A549 (cell line): ENCODE measurements at regions not wholly inside any gene's neighbourhood (a gene's known extent, or its start where the extent isn't known, plus 50 kb on each side); places are given as distances from the start of the nearest gene placed in this dataset.

Experiments used
- ATAC-seq, 2 experiments: fragments of 200-7000 bp in 1 of 2; fragments of >200 bp in 1 of 2; cut with Nextera tagmentation in 1 of 2; cut with Tn5 transposase in 1 of 2; 3 replicates each; pipeline versions ENCODE4 v1.8.0 to v1.9.1; 2018 to 2020; ENCODE audit warnings: mild to moderate bottlenecking in 1 of 2, moderate library complexity in 1 of 2
- CTCF ChIA-PET: fragments of 300-600 bp; sonication (Branson Sonifier 250); formaldehyde crosslinking; extraction: SDS; loops from one replicate; lab custom pipeline; 2021; ENCODE audit warnings: antibody characterized with exemption, inconsistent platforms; lab: Yijun Ruan, JAX
- POLR2A ChIA-PET: fragments of 350-600 bp; formaldehyde crosslinking; extraction: SDS; loops from one replicate; lab custom pipeline; 2021; ENCODE audit warnings: antibody characterized with exemption, inconsistent platforms; lab: Yijun Ruan, JAX
- DNase-seq, 2 experiments: peaks; one replicate each; pipeline versions ENCODE4 v3.0.0 to v3.0.0-alpha.2; 2011 to 2016; ENCODE audit warnings: low read depth in 1 of 2, low spot score in 1 of 2
- FAIRE-seq: peaks from 2 replicates; lab custom pipeline; 2011; peaks lifted over from hg19 to GRCh38; lab: Jason Lieb, UNC
- H3K27ac ChIP-seq, 2 experiments: fragments of >200 bp; sonication (Bioruptor Twin); formaldehyde crosslinking; 3 replicates each; pipeline ENCODE4 v1.5.1; 2016 to 2017
- H3K4me1 ChIP-seq: fragments of >200 bp; sonication (Bioruptor Twin); formaldehyde crosslinking; 3 replicates; pipeline ENCODE4 v1.6.1; 2016
- H3K4me2 ChIP-seq: fragments of >200 bp; sonication (Bioruptor Twin); formaldehyde crosslinking; 3 replicates; pipeline ENCODE4 v1.6.1; 2016
- H3K4me3 ChIP-seq: fragments of >200 bp; sonication (Bioruptor Twin); formaldehyde crosslinking; 3 replicates; pipeline ENCODE4 v1.5.1; 2016
- H3K9me3 ChIP-seq: fragments of >200 bp; sonication (Bioruptor Twin); formaldehyde crosslinking; 3 replicates; pipeline ENCODE4 v1.6.1; 2016
- CEBPB ChIP-seq, 2 experiments: fragments of >200 bp in 1 of 2; sonication (Bioruptor Twin) in 1 of 2; formaldehyde crosslinking in 1 of 2; IDR thresholded peaks; 2 replicates each; pipeline ENCODE4 v1.6.1; 2012 to 2016
- EHF ChIP-seq: fragments of 250-450 bp; sonication (Bioruptor Pico); IDR thresholded peaks from 2 replicates; pipeline ENCODE4 v1.5.0; 2020; ENCODE audit warnings: mild to moderate bottlenecking
- HOXA7 ChIP-seq: fragments of 250-450 bp; sonication (Bioruptor Pico); IDR thresholded peaks from 2 replicates; pipeline ENCODE4 v1.5.0; 2020; ENCODE audit warnings: mild to moderate bottlenecking, moderate library complexity
- HOXB5 ChIP-seq: fragments of 250-450 bp; sonication (Bioruptor Pico); IDR thresholded peaks from 2 replicates; pipeline ENCODE4 v1.5.0; 2020; ENCODE audit warnings: mild to moderate bottlenecking, moderate library complexity
- JUN ChIP-seq, 2 experiments: fragments of >200 bp; sonication (Bioruptor Twin); formaldehyde crosslinking; IDR thresholded peaks; 2 replicates in 1 of 2; 3 replicates in 1 of 2; pipeline ENCODE4 v1.6.1; 2016 to 2017
- KDM1A ChIP-seq: fragments of 200-600 bp; sonication (generic); IDR thresholded peaks from 2 replicates; pipeline ENCODE4 v1.6.1; 2016; ENCODE audit warnings: low read depth, mild to moderate bottlenecking
- MAFK ChIP-seq: fragments of 450-650 bp; IDR thresholded peaks from 2 replicates; pipeline ENCODE4 v1.6.1; 2014; ENCODE audit not compliant: partially characterized antibody
- MAZ ChIP-seq: fragments of 150-350 bp; IDR thresholded peaks from 2 replicates; pipeline ENCODE4 v1.6.1; 2014; ENCODE audit warnings: antibody characterized with exemption, low read depth, low read length, borderline replicate concordance
- NFE2L2 ChIP-seq: fragments of 150-350 bp; conservative IDR thresholded peaks from 2 replicates; pipeline ENCODE4 v1.6.1; 2014; ENCODE audit warnings: low read length
- NPAS2 ChIP-seq: fragments of 250-450 bp; sonication (Bioruptor Pico); IDR thresholded peaks from 2 replicates; pipeline ENCODE4 v1.8.0; 2022; ENCODE audit warnings: mild to moderate bottlenecking, moderate library complexity, borderline replicate concordance
- PHF8 ChIP-seq: fragments of 200-600 bp; sonication (generic); IDR thresholded peaks from 2 replicates; pipeline ENCODE4 v1.6.1; 2016; ENCODE audit warnings: low read depth, mild to moderate bottlenecking, antibody characterized with exemption, moderate library complexity, borderline replicate concordance
- POLR2A ChIP-seq: IDR thresholded peaks from 2 replicates; pipeline ENCODE4 v1.6.1; 2012; ENCODE audit warnings: mild to moderate bottlenecking, low read length
- RFX5 ChIP-seq: fragments of 450-650 bp; IDR thresholded peaks from 2 replicates; pipeline ENCODE4 v1.7.1; 2014; ENCODE audit warnings: antibody characterized with exemption, mild to moderate bottlenecking, moderate library complexity
- TFCP2L1 ChIP-seq: fragments of 250-450 bp; sonication (Bioruptor Pico); IDR thresholded peaks from 2 replicates; pipeline ENCODE4 v1.5.0; 2021; ENCODE audit warnings: mild to moderate bottlenecking
- ZFP36 ChIP-seq: fragments of 450-650 bp; IDR thresholded peaks from 2 replicates; pipeline ENCODE4 v1.6.1; 2014; ENCODE audit warnings: borderline replicate concordance; ENCODE audit not compliant: partially characterized antibody
- ZNF302 ChIP-seq: fragments of 250-450 bp; sonication (Bioruptor Pico); IDR thresholded peaks from 2 replicates; pipeline ENCODE4 v1.9.0; 2021; ENCODE audit warnings: inconsistent platforms, mild to moderate bottlenecking, moderate library complexity
- WGBS: methylation state at CpG from one replicate; pipeline ENCODE4 v1.1.6; 2017; ENCODE audit errors: missing lambda C conversion rate; 5-methylcytosine and 5-hydroxymethylcytosine counted together
- TF ChIP-seq, protein P1 (sequence below): fragments of 200-600 bp; sonication (generic); IDR thresholded peaks from 2 replicates; pipeline ENCODE4 v1.6.1; 2016; ENCODE audit warnings: antibody characterized with exemption, mild to moderate bottlenecking, moderate library complexity
- TF ChIP-seq, protein P2 (sequence below): IDR thresholded peaks from 2 replicates; pipeline ENCODE4 v1.6.1; 2012
- TF ChIP-seq, protein P3 (sequence below): IDR thresholded peaks from 2 replicates; pipeline ENCODE4 v1.6.1; 2012; ENCODE audit warnings: low read depth, borderline replicate concordance
- TF ChIP-seq, protein P4 (sequence below): IDR thresholded peaks from 2 replicates; pipeline ENCODE4 v1.6.1; 2012
- TF ChIP-seq, protein P5 (sequence below): fragments of >200 bp; sonication (Bioruptor Twin); formaldehyde crosslinking; IDR thresholded peaks from 2 replicates; pipeline ENCODE4 v1.6.1; 2016

DNA sequence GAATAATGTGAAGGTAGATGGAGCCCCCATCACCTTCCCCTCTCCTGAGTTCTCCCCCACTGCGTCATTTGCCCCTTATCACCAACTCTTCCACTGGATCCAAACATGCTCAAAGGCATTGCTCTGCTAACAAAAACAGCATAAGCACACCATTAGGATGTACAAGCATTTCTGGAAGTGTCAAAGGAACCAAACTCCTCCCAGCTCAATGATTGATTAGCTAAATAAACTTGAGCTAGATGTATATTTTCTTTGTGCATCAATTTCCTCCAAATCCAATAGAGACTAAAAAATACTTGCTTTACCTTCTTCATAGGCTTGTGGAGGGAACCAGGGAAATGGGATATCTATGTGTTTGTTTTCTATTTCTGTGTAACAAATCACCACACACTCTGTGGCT lies 248.4 kb upstream of the JARID2 start (continued):
- TF ChIP-seq, protein P1, sequence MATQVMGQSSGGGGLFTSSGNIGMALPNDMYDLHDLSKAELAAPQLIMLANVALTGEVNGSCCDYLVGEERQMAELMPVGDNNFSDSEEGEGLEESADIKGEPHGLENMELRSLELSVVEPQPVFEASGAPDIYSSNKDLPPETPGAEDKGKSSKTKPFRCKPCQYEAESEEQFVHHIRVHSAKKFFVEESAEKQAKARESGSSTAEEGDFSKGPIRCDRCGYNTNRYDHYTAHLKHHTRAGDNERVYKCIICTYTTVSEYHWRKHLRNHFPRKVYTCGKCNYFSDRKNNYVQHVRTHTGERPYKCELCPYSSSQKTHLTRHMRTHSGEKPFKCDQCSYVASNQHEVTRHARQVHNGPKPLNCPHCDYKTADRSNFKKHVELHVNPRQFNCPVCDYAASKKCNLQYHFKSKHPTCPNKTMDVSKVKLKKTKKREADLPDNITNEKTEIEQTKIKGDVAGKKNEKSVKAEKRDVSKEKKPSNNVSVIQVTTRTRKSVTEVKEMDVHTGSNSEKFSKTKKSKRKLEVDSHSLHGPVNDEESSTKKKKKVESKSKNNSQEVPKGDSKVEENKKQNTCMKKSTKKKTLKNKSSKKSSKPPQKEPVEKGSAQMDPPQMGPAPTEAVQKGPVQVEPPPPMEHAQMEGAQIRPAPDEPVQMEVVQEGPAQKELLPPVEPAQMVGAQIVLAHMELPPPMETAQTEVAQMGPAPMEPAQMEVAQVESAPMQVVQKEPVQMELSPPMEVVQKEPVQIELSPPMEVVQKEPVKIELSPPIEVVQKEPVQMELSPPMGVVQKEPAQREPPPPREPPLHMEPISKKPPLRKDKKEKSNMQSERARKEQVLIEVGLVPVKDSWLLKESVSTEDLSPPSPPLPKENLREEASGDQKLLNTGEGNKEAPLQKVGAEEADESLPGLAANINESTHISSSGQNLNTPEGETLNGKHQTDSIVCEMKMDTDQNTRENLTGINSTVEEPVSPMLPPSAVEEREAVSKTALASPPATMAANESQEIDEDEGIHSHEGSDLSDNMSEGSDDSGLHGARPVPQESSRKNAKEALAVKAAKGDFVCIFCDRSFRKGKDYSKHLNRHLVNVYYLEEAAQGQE, result no peak
- TF ChIP-seq NFE2L2, result no peak
- no peak for TF ChIP-seq NPAS2 (CRISPR knock-in tag)
- TF ChIP-seq ZNF302 (CRISPR knock-in tag), result no peak
- TF ChIP-seq CEBPB (IDR thresholded peaks at IDR 0.05), result no peak
- TF ChIP-seq, protein P2, sequence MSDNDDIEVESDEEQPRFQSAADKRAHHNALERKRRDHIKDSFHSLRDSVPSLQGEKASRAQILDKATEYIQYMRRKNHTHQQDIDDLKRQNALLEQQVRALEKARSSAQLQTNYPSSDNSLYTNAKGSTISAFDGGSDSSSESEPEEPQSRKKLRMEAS, result no peak
- no peak for TF ChIP-seq ZFP36
- TF ChIP-seq, all 56 proteins: peak for 0

DNA sequence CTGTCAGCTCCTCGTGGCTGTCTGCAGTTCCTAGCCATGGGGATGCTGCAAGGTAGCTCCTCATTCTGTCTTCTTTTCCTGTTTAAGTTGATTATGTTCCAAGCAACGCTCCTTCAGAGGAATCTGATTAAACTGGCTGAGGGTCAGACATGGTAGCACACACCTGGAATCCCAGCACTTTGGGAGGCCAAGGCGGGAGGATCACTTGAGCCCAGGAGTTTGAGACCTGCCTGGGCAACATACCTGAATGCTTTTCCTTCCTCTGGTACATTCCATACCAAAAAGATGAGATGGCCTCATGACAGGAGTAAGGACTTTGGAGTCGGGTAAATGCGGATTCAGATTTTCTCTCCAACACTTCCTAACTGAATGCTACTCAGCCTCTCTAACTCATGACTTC lies 246.8 kb upstream of the JARID2 start:
- no peak overlapping the region for H3K4me3 ChIP-seq
- TF ChIP-seq, protein P1, result no peak
- TF ChIP-seq JUN (IDR thresholded peaks at IDR 0.05) (no peak), PHF8 (no peak), HOXA7 (CRISPR knock-in tag) (no peak), HOXB5 (no peak), EHF (CRISPR knock-in tag) (no peak), ZFP36 (no peak), TFCP2L1 (no peak), POLR2A (no peak), MAFK (no peak), MAZ (no peak), KDM1A (no peak), RFX5 (no peak), NPAS2 (CRISPR knock-in tag) (no peak)
- TF ChIP-seq, protein P3, sequence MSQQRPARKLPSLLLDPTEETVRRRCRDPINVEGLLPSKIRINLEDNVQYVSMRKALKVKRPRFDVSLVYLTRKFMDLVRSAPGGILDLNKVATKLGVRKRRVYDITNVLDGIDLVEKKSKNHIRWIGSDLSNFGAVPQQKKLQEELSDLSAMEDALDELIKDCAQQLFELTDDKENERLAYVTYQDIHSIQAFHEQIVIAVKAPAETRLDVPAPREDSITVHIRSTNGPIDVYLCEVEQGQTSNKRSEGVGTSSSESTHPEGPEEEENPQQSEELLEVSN, result no peak
- TF ChIP-seq, protein P4, sequence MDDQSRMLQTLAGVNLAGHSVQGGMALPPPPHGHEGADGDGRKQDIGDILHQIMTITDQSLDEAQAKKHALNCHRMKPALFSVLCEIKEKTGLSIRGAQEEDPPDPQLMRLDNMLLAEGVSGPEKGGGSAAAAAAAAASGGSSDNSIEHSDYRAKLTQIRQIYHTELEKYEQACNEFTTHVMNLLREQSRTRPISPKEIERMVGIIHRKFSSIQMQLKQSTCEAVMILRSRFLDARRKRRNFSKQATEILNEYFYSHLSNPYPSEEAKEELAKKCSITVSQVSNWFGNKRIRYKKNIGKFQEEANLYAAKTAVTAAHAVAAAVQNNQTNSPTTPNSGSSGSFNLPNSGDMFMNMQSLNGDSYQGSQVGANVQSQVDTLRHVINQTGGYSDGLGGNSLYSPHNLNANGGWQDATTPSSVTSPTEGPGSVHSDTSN, result no peak
- TF ChIP-seq, protein P5, sequence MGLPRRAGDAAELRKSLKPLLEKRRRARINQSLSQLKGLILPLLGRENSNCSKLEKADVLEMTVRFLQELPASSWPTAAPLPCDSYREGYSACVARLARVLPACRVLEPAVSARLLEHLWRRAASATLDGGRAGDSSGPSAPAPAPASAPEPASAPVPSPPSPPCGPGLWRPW, result no peak
- WGBS, result 75% methylated on average over 5 of the region's 5 CpGs
- H3K9me3 ChIP-seq, result no peaks in the 10 kb centered on the region
- ChIA-PET CTCF (interaction anchor here (1.5 kb wide), 1 partner anchor 20 kb away, joined by 3 read pairs; no protein-coding TSS in a partner anchor), POLR2A (no interaction called here)
- no peak for DNase-seq
- ATAC-seq, result no peak
- no peak overlapping the region for H3K4me2 ChIP-seq
- no peak overlapping the region for H3K27ac ChIP-seq
- H3K4me1 ChIP-seq, result no peaks in the 10 kb centered on the region
- FAIRE-seq, result no peak
